ENCODE measurements at regions not wholly inside any gene's neighbourhood (a gene's known extent, or its start where the extent isn't known, plus 50 kb on each side); places are given as distances from the start of the nearest gene placed in this dataset.
"Not testable (repeated sequence)": the region's sequence is repeated elsewhere in the genome, so short reads cannot be mapped to it uniquely, and the experiment has no call there.

DNA sequence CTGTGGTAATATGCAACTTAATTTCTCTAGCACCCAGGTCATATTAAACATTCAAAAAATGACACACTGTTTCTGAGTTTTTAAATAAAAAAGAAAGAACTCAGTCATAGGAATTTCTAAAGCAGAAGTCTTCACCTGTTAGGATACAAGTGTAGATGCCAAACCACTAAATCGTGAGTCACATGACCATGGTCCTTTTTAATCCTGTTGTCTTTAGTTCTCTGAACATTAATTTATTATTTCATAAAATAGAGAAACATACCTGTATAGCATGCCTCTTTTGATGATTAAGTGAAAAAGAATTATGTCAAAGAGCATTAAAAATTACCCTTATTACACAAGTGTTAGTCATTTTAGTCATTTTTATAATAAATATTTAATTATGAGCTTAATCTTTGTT lies 398.8 kb downstream of the CCDC85A start:
- Histone ChIP-seq H3K27me3 (replicated peaks; ENCODE audit: control insufficient read depth, insufficient read depth, low read length) (no peaks in the 10 kb centered on the region), H3K4me3 (replicated peaks; ENCODE audit: low read depth, low read length) (no peak overlapping the region), H3K36me3 (ENCODE audit: control insufficient read depth, insufficient read depth, low read length) (no peaks in the 10 kb centered on the region)
- TF ChIP-seq CTCF (IDR thresholded peaks at IDR 0.05; ENCODE audit: insufficient read depth, low read length, poor library complexity, severe bottlenecking), result no peak
- DNase-seq (ENCODE audit: extremely low read depth, insufficient read length), result no peak

DNA sequence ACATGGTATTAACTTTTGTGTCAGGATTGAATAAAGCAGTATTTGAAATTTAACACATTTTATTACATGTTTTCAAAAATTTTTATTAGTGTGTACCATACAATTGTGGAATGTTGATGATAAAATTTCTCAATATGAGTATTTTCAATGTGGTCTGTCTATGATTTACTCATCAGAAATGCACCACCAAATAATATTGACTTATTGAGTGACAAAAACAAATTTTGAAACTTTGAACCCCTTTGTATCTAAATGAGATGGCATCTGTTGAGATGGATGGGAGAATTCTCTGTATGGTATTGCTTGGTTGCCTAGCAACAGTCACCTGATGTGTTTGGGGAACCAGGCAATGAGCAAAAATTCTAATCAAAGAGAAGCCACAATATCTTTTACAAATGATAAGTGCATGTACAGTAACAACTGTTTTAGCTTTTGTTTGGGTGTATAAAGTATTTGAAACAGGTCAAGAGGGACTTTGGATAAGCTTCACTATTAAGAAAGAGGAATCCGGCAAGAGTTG lies 400.1 kb downstream of the CCDC85A start:
- no peak for DNase-seq (ENCODE audit: extremely low read depth, insufficient read length)

GRCh38 chr2:56587456-56587855 lies 403.7 kb downstream of the CCDC85A start:
- no peak for TF ChIP-seq CTCF (IDR thresholded peaks at IDR 0.05; ENCODE audit: insufficient read depth, low read length, poor library complexity, severe bottlenecking)
- no peak for DNase-seq (ENCODE audit: extremely low read depth, insufficient read length)
- no peak overlapping the region for H3K4me3 ChIP-seq (replicated peaks; ENCODE audit: low read depth, low read length)
- no peaks in the 10 kb centered on the region for H3K27me3 ChIP-seq (replicated peaks; ENCODE audit: control insufficient read depth, insufficient read depth, low read length)
- no peaks in the 10 kb centered on the region for H3K36me3 ChIP-seq (ENCODE audit: control insufficient read depth, insufficient read depth, low read length)

More for the DNA sequence above, 400.1 kb downstream of the CCDC85A start:
- H3K4me3 ChIP-seq (replicated peaks; ENCODE audit: low read depth, low read length), result no peak overlapping the region
- no peak for TF ChIP-seq CTCF (IDR thresholded peaks at IDR 0.05; ENCODE audit: insufficient read depth, low read length, poor library complexity, severe bottlenecking)
- no peaks in the 10 kb centered on the region for H3K27me3 ChIP-seq (replicated peaks; ENCODE audit: control insufficient read depth, insufficient read depth, low read length)
- H3K36me3 ChIP-seq (ENCODE audit: control insufficient read depth, insufficient read depth, low read length), result no peaks in the 10 kb centered on the region

GRCh38 chr2:56589194-56589593 lies 405.4 kb downstream of the CCDC85A start:
- Histone ChIP-seq H3K27me3 (replicated peaks; ENCODE audit: control insufficient read depth, insufficient read depth, low read length) (no peaks in the 10 kb centered on the region), H3K4me3 (replicated peaks; ENCODE audit: low read depth, low read length) (no peak overlapping the region), H3K36me3 (ENCODE audit: control insufficient read depth, insufficient read depth, low read length) (no peaks in the 10 kb centered on the region)
- DNase-seq (ENCODE audit: extremely low read depth, insufficient read length), result no peak
- TF ChIP-seq CTCF (IDR thresholded peaks at IDR 0.05; ENCODE audit: insufficient read depth, low read length, poor library complexity, severe bottlenecking), result no peak

- Histone ChIP-seq H3K4me3 (replicated peaks; ENCODE audit: low read depth, low read length) (no peak overlapping the region), H3K36me3 (ENCODE audit: control insufficient read depth, insufficient read depth, low read length) (no peaks in the 10 kb centered on the region), H3K27me3 (replicated peaks; ENCODE audit: control insufficient read depth, insufficient read depth, low read length) (no peaks in the 10 kb centered on the region)
- no peak for TF ChIP-seq CTCF (IDR thresholded peaks at IDR 0.05; ENCODE audit: insufficient read depth, low read length, poor library complexity, severe bottlenecking)
- no peak for DNase-seq (ENCODE audit: extremely low read depth, insufficient read length)
These were observed 406.0 kb downstream of the CCDC85A start for GRCh38 chr2:56589835-56590234.

- H3K27me3 ChIP-seq (replicated peaks; ENCODE audit: control insufficient read depth, insufficient read depth, low read length), result no peaks in the 10 kb centered on the region
- no peak for DNase-seq (ENCODE audit: extremely low read depth, insufficient read length)
- H3K36me3 ChIP-seq (ENCODE audit: control insufficient read depth, insufficient read depth, low read length), result no peaks in the 10 kb centered on the region
- no peak overlapping the region for H3K4me3 ChIP-seq (replicated peaks; ENCODE audit: low read depth, low read length)
- no peak for TF ChIP-seq CTCF (IDR thresholded peaks at IDR 0.05; ENCODE audit: insufficient read depth, low read length, poor library complexity, severe bottlenecking)
These were observed 406.8 kb downstream of the CCDC85A start for GRCh38 chr2:56590611-56591010.

DNA sequence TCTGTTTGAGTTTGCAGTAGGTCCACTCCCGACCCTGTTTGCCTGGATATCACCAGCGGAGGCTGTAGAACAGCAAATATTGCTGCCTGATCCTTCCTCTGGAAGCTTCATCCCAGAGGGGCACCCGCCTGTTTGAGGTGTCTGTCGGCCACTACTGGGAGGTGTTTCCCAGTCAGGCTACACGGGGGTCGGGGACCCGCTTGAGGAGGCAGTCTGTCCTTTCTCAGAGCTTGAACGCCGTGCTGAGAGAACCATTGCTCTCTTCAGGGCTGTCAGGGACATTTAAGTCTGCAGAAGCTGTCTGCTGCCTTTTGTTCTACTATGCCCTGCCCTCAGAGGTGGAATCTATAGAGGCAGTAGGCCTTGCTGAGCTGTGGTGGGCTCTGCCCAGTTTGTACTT lies 422.3 kb downstream of the CCDC85A start:
- H3K4me3 ChIP-seq (replicated peaks; ENCODE audit: low read depth, low read length); H3K27me3 ChIP-seq (replicated peaks; ENCODE audit: control insufficient read depth, insufficient read depth, low read length); H3K36me3 ChIP-seq (ENCODE audit: control insufficient read depth, insufficient read depth, low read length); DNase-seq (ENCODE audit: extremely low read depth, insufficient read length): not testable (repeated sequence)
